K562 (cell line): ENCODE measurements at regions not wholly inside any gene's neighbourhood (a gene's known extent, or its start where the extent isn't known, plus 50 kb on each side); places are given as distances from the start of the nearest gene placed in this dataset.

Experiments used
- CC2D1A ChIP-seq: fragments of 450-650 bp; IDR thresholded peaks from 2 replicates; pipeline ENCODE4 v1.6.1; 2017; ENCODE audit warnings: mild to moderate bottlenecking
- EHMT2 ChIP-seq: fragments of 450-650 bp; IDR thresholded peaks from 2 replicates; pipeline ENCODE4 v1.6.1; 2018; ENCODE audit warnings: antibody characterized with exemption
- FOSL1 ChIP-seq: fragments of 200-800 bp; sonication (Bioruptor generic); conservative IDR thresholded peaks from 2 replicates; pipeline ENCODE4 v1.6.1; 2016; ENCODE audit warnings: missing genetic modification characterization, missing compliant biosample characterization
- MGA ChIP-seq: fragments of 450-650 bp; IDR thresholded peaks from 2 replicates; pipeline ENCODE4 v1.6.1; 2016; ENCODE audit warnings: mild to moderate bottlenecking, moderate library complexity
- MIER1 ChIP-seq: fragments of 450-650 bp; IDR thresholded peaks from 2 replicates; pipeline ENCODE4 v1.6.1; 2016; ENCODE audit warnings: antibody characterized with exemption, mild to moderate bottlenecking, low read depth
- NFRKB ChIP-seq: fragments of 450-650 bp; IDR thresholded peaks from 2 replicates; pipeline ENCODE4 v1.6.1; 2016; ENCODE audit warnings: low read depth
- ZNF347 ChIP-seq: fragments of 450-650 bp; formaldehyde crosslinking; IDR thresholded peaks from 2 replicates; pipeline ENCODE4 v1.4.0; 2020; ENCODE audit warnings: low read depth, mild to moderate bottlenecking, moderate library complexity
- ZNF431 ChIP-seq: sonication (generic); formaldehyde crosslinking; IDR thresholded peaks from 2 replicates; pipeline ENCODE4 v1.8.0; 2022; ENCODE audit warnings: mild to moderate bottlenecking, missing genetic modification reagents
- ZNF740 ChIP-seq, 3 experiments: fragments of 200-800 bp in 1 of 3; sonication (Bioruptor generic) in 1 of 3; sonication (generic) in 1 of 3; formaldehyde crosslinking in 1 of 3; IDR thresholded peaks; 2 replicates each; pipeline versions ENCODE4 v1.6.1 to v1.8.0; 2016 to 2022; ENCODE audit warnings: mild to moderate bottlenecking in 2 of 3, missing compliant biosample characterization in 2 of 3, missing genetic modification characterization in 2 of 3, missing genetic modification reagents in 1 of 3

GRCh38 chr13:104357672-104358354 lies 1291.6 kb upstream of the SLC10A2 start (continued):
- TF ChIP-seq MGA (no peak), ZNF740 (CRISPR knock-in tag; IDR thresholded peaks at IDR 0.05) (no peak), ZNF740 (tag; IDR thresholded peaks at IDR 0.05) (no peak), ZNF347 (CRISPR knock-in tag) (no peak), FOSL1 (no peak), CC2D1A (no peak), EHMT2 (no peak), ZNF431 (CRISPR knock-in tag) (no peak), MIER1 (no peak), NFRKB (no peak)
